ENCODE measurements at regions not wholly inside any gene's neighbourhood (a gene's known extent, or its start where the extent isn't known, plus 50 kb on each side); places are given as distances from the start of the nearest gene placed in this dataset.
"Not testable (repeated sequence)": the region's sequence is repeated elsewhere in the genome, so short reads cannot be mapped to it uniquely, and the experiment has no call there.

DNA sequence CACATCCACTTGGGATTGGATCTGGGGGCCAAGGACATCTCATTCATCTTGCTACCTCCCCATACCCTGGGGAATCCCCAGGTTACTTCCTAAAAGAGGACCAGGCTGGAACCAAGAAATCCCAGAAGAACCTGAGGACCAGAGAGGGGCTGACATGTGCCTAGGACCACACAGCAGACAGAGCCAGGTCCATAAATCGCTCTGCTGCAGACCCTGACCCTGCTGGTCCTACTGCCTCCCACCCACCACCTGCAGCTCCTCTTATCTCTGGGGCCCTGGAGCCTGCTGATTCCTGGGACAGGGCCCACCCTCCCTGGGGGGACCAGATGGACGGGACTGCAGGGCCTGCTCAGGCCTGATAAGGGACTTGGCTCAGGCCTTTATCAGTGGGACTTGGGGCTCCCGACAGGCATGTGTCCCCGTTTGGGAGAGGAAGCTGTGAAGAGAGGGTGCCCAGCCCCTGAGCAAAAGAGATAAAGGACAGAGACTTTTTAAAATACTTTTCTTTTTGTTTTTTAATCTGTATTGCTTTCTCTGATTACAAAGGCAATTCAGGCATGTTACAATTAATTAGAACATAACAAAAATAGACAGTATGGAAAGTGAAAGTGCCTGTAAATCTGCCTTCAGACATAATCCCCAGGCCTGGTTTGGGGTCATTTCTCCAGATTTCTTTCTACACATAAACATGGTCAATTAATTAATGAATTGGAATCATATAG, 101.3 kb upstream of the LARP1 start:
- H3K27me3 ChIP-seq, result no peaks in the 10 kb centered on the region
- H3K4me3 ChIP-seq, result peak overlapping the region in 1 of 2 donors; percentile 18
- peaks cover 0 to 22% (median 0%) of the 10 kb centered on the region in 3 donors for H3K4me1 ChIP-seq
- H3K27ac ChIP-seq, result peak overlapping the region in 3 of 4 donors; percentile 11 to 45 (median 16)
- TF ChIP-seq POLR2AphosphoS5 (IDR thresholded peaks at IDR 0.05) (no peak), EP300 (IDR thresholded peaks at IDR 0.05) (no peak), POLR2A (IDR thresholded peaks at IDR 0.05) (no peak)
- TF ChIP-seq, protein P1, sequence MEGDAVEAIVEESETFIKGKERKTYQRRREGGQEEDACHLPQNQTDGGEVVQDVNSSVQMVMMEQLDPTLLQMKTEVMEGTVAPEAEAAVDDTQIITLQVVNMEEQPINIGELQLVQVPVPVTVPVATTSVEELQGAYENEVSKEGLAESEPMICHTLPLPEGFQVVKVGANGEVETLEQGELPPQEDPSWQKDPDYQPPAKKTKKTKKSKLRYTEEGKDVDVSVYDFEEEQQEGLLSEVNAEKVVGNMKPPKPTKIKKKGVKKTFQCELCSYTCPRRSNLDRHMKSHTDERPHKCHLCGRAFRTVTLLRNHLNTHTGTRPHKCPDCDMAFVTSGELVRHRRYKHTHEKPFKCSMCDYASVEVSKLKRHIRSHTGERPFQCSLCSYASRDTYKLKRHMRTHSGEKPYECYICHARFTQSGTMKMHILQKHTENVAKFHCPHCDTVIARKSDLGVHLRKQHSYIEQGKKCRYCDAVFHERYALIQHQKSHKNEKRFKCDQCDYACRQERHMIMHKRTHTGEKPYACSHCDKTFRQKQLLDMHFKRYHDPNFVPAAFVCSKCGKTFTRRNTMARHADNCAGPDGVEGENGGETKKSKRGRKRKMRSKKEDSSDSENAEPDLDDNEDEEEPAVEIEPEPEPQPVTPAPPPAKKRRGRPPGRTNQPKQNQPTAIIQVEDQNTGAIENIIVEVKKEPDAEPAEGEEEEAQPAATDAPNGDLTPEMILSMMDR (IDR thresholded peaks at IDR 0.05), result no peak
- WGBS, 2 donors (ENCODE audit: low coverage in 1 of 2), result 50 to 54% methylated on average over 2 to 3 of the region's 4 CpGs
- no peaks in the 10 kb centered on the region for H3K36me3 ChIP-seq
- no peaks in the 10 kb centered on the region for H3K9me3 ChIP-seq
- peak; percentile 34 for ATAC-seq

DNA sequence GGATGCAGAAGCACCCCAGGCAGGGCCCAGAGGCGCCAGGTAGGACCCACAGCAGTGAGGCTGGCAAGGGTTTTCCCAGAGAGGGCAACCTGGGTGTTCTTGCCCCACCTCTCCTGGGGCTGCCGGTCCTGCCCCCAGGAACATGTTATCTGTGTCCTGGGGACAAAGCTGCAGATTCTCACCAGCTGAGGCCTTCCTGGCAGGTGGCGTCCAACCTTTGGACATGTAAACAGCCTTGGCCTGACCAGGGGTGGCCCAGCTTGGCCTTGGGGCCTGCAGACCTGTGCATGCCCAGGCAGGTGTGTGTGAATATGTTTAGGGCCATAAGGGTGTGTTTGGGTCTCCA, 101.8 kb upstream of the LARP1 start:
- no peak overlapping the region for H3K4me3 ChIP-seq
- no peaks in the 10 kb centered on the region for H3K27me3 ChIP-seq
- H3K9me3 ChIP-seq, result no peaks in the 10 kb centered on the region
- WGBS, 2 donors (ENCODE audit: low coverage in 1 of 2), result no CpG with 5 or more reads among the region's 3 CpGs
- TF ChIP-seq, protein P1 (IDR thresholded peaks at IDR 0.05), result no peak
- no peak for TF ChIP-seq POLR2A (IDR thresholded peaks at IDR 0.05)
- no peak for TF ChIP-seq POLR2AphosphoS5 (IDR thresholded peaks at IDR 0.05)
- no peak for TF ChIP-seq EP300 (IDR thresholded peaks at IDR 0.05)
- no peak overlapping the region for H3K27ac ChIP-seq
- ATAC-seq, result no peak
- H3K36me3 ChIP-seq, result no peaks in the 10 kb centered on the region
- peaks cover 0 to 22% (median 0%) of the 10 kb centered on the region in 3 donors for H3K4me1 ChIP-seq

DNA sequence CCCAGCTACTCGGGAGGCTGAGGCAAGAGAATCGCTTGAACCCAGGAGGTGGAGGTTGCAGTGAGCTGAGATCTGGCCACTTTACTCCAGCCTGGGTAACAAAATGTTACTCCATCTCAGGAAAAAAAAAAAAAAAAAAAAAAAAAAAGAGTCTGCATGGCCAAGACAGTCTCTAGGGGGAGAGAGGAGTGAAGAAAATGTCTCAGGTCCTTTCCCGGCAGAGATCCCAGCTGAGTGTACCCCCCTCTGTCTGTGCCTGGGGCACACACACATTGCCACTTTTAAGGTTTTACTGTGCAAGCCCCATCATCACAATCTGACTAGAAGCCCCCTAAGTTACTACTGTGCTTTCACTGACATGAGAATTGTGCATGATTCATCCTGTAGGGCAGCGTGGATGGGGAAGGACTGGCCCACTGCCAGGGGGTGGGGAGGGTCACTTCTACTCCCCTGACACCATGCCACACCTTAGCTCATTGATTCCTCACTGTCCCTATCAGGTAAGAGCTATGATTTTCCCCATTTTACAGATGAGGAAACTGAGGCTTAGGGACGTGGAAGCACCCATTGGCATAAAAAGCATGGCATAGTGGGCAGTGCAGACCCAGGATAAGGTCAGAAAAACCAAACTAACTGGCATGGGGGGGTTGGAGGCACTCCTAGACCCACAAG, 102.3 kb upstream of the LARP1 start:
- ATAC-seq, result no peak
- no peak for TF ChIP-seq POLR2AphosphoS5 (IDR thresholded peaks at IDR 0.05)
- TF ChIP-seq, protein P1 (IDR thresholded peaks at IDR 0.05), result no peak
- WGBS, 2 donors (ENCODE audit: low coverage in 1 of 2), result 38 to 63% methylated on average over 2 to 4 of the region's 5 CpGs

DNA sequence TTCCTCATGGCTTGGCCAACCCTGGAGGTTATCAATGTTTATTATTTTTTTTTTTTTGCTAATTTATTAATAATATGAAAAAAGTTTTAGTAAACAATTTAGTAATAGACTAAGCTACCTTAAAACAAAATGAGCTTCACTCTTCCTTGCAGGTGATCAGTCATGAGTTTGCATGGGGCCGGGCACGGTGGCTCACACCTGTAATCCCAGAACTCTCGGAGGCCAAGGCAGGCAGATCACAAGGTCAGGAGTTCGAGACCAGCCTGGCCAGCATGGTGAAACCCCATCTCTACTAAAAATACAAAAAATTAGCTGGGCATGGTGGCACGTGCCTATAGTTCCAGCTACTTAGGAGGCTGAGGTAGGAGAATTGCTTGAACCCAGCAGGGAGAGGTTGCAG, 103.4 kb upstream of the LARP1 start:
- not testable (repeated sequence) for H3K27ac ChIP-seq

More for the DNA sequence above, 102.3 kb upstream of the LARP1 start:
- Histone ChIP-seq H3K27me3 (no peaks in the 10 kb centered on the region), H3K36me3 (no peaks in the 10 kb centered on the region), H3K27ac (no peak overlapping the region), H3K4me3 (no peak overlapping the region), H3K9me3 (no peaks in the 10 kb centered on the region), H3K4me1 (peaks cover 0 to 22% (median 0%) of the 10 kb centered on the region in 3 donors)

DNA sequence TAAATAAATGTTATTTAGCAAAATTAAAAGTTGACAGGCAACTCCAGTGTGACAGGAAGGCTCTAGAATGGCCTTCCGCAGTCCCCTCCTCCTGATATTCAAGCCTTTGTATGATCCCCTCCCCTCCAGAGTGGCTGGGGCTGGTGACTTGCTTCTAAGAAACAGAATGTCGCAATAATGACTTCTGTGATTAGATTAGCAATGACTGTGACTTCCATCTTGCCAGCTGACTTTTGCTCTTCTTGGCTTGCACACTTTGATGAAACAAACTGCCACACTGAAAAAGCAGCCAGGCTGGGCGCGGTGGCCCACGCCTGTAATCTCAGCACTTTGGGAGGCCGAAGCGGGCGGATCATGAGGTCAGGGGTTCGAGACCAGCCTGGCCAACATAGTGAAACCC, 106.5 kb upstream of the LARP1 start:
- Histone ChIP-seq H3K36me3 (no peaks in the 10 kb centered on the region), H3K4me1 (peaks cover 0 to 20% (median 0%) of the 10 kb centered on the region in 3 donors), H3K4me3 (no peak overlapping the region), H3K9me3 (no peaks in the 10 kb centered on the region), H3K27ac (no peak overlapping the region), H3K27me3 (peaks cover 14% of the 10 kb centered on the region)
- ATAC-seq, result no peak
- 92 to 94% methylated on average over 2 to 5 of the region's 9 CpGs for WGBS, 2 donors (ENCODE audit: low coverage in 1 of 2)
- TF ChIP-seq POLR2A (IDR thresholded peaks at IDR 0.05) (no peak), POLR2AphosphoS5 (IDR thresholded peaks at IDR 0.05) (no peak), EP300 (IDR thresholded peaks at IDR 0.05) (no peak)
- TF ChIP-seq, protein P1 (IDR thresholded peaks at IDR 0.05), result no peak

More for the DNA sequence above, 103.4 kb upstream of the LARP1 start:
- H3K27me3 ChIP-seq, H3K9me3 ChIP-seq, H3K36me3 ChIP-seq, H3K4me3 ChIP-seq, ATAC-seq: not testable (repeated sequence)
- WGBS, 2 donors (ENCODE audit: low coverage in 1 of 2), result 60 to 87% methylated on average over 1 to 5 of the region's 5 CpGs
- peaks cover 0 to 33% (median 0%) of the 10 kb centered on the region in 3 donors for H3K4me1 ChIP-seq
